GM12864 (cell line): ENCODE measurements at regions not wholly inside any gene's neighbourhood (a gene's known extent, or its start where the extent isn't known, plus 50 kb on each side); places are given as distances from the start of the nearest gene placed in this dataset.

ENCODE experiments used
- DNase-seq: peaks from one replicate; pipeline ENCODE4 v3.0.0-alpha.2; 2011; ENCODE audit warnings: low read depth
- H3K4me3 ChIP-seq: 2 replicates; pipeline ENCODE4 v1.5.1; 2011; ENCODE audit warnings: mild to moderate bottlenecking, low read depth, low read length, control low read depth
- TF ChIP-seq, protein P1 (sequence below): IDR thresholded peaks from 2 replicates; pipeline ENCODE4 v1.5.1; 2011; ENCODE audit warnings: low read depth, mild to moderate bottlenecking, moderate library complexity, low read length, control low read depth, inconsistent platforms; ENCODE audit errors: missing control alignments

GRCh38 chr19:20339444-20339843 lies 172.4 kb downstream of the ZNF486 start:
- TF ChIP-seq, protein P1, sequence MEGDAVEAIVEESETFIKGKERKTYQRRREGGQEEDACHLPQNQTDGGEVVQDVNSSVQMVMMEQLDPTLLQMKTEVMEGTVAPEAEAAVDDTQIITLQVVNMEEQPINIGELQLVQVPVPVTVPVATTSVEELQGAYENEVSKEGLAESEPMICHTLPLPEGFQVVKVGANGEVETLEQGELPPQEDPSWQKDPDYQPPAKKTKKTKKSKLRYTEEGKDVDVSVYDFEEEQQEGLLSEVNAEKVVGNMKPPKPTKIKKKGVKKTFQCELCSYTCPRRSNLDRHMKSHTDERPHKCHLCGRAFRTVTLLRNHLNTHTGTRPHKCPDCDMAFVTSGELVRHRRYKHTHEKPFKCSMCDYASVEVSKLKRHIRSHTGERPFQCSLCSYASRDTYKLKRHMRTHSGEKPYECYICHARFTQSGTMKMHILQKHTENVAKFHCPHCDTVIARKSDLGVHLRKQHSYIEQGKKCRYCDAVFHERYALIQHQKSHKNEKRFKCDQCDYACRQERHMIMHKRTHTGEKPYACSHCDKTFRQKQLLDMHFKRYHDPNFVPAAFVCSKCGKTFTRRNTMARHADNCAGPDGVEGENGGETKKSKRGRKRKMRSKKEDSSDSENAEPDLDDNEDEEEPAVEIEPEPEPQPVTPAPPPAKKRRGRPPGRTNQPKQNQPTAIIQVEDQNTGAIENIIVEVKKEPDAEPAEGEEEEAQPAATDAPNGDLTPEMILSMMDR, result no peak
- DNase-seq, result no peak
- H3K4me3 ChIP-seq, result no peak overlapping the region

- TF ChIP-seq, protein P1, result no peak
- H3K4me3 ChIP-seq, result no peak overlapping the region
- no peak for DNase-seq
Observed at GRCh38 chr19:20334760-20335159, 167.7 kb downstream of the ZNF486 start.

DNA sequence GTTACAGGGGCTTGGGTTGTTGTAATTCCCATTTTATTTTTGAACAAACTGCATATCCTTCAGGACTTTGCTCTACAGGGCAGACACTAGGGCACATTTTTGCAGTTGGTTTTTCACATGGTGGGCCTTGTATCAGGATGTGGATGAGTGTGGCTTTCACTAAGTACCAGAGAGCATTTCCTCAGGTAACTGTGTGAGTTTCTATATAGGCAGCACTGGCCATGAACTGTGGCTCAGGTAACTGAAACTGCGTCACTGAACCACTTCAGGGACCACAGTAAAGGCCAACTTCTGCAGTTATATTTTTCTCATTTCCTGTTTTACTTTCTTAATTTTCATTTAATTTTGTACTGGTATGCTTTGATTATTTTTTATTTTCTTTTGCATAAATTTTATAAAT lies 166.5 kb downstream of the ZNF486 start:
- DNase-seq, result no peak
- H3K4me3 ChIP-seq, result no peak overlapping the region

GRCh38 chr19:20325151-20325550 lies 158.1 kb downstream of the ZNF486 start:
- H3K4me3 ChIP-seq, result no peak overlapping the region
- TF ChIP-seq, protein P1, result no peak
- DNase-seq, result no peak

More for the DNA sequence above, 166.5 kb downstream of the ZNF486 start:
- TF ChIP-seq, protein P1, result no peak

DNA sequence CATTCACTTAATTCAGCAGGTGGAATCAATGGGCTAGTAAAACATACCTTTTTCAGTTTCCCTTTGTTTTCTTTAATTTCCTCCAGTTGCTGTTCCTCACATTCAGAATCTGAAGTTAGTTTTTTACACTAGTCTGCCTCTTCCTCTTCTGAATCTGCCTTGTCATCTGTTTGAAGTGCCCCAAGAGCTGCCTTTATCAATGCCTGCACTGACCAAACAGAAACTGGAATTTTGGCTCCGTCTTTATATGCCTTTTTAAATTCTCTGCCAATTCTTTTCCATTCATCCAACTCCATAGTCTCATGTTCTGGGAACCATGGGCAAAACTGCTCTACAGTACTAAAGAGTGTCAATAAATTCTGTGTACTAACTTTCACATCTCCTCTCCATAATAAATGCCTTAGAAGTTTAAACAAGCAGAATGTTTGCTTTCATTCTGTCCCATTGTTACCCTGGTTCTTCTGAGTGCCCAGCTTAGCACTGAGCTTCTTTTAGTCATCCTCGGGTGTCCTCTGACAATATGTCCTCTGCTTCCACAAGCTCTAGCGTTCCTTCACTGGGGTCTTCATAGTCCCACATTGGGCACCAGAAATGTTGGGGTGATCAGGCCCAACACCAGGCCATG lies 154.2 kb downstream of the ZNF486 start:
- TF ChIP-seq, protein P1, result no peak
- no peak overlapping the region for H3K4me3 ChIP-seq
- DNase-seq, result no peak

- no peak for DNase-seq
- no peak overlapping the region for H3K4me3 ChIP-seq
- TF ChIP-seq, protein P1, result no peak
Observed at GRCh38 chr19:20320191-20320590, 153.2 kb downstream of the ZNF486 start.

DNA sequence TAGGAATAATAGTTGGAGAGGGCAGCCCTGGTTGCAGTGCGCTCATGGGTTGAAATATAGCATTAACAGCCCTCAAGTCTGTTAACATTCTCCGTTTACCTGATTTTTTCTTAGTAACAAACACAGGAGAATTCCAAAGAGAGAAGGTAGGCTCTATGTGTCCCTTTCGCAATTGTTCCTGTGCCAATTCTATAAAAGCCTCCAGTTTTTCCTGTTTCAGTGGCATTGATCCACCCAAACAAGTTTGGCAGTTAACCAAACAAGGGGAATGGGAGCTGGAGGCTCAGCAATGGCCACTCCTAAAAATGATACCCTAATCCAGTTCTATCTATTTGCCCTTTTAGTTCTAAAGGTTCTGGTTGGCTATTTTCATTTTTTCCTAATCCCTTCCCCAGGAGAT lies 151.6 kb downstream of the ZNF486 start:
- H3K4me3 ChIP-seq, result no peak overlapping the region
- DNase-seq, result no peak
- TF ChIP-seq, protein P1, result no peak
